SK-N-SH (cell line): ENCODE measurements at regions not wholly inside any gene's neighbourhood (a gene's known extent, or its start where the extent isn't known, plus 50 kb on each side); places are given as distances from the start of the nearest gene placed in this dataset.

Experiments used
- CTCF ChIA-PET: fragments of 300-600, 350-600 bp; formaldehyde crosslinking; extraction: SDS; loops from one replicate; lab custom pipeline; 2021; lab: Yijun Ruan, JAX
- POLR2A ChIA-PET: fragments of 350-600 bp; sonication (Branson Sonifier 250); formaldehyde crosslinking; extraction: SDS; loops from one replicate; lab custom pipeline; 2020; ENCODE audit warnings: antibody characterized with exemption, inconsistent platforms; lab: Yijun Ruan, JAX
- DNase-seq: peaks from one replicate; pipeline ENCODE4 v3.0.0; 2012
- H2AFZ ChIP-seq: fragments of 200-600 bp; sonication (generic); 2 replicates; pipeline ENCODE4 v1.8.1; 2016; ENCODE audit warnings: antibody characterized with exemption, mild to moderate bottlenecking, low read depth
- H3F3A ChIP-seq: fragments of 200-600 bp; sonication (generic); replicated peaks from 2 replicates; pipeline ENCODE3; 2016; ENCODE audit warnings: antibody characterized with exemption, mild to moderate bottlenecking; ENCODE audit not compliant: insufficient read depth
- H3K27ac ChIP-seq, 2 experiments: fragments of 200-500 bp in 1 of 2; fragments of 200-600 bp in 1 of 2; sonication (Bioruptor generic) in 1 of 2; sonication (generic), shearing (Covaris generic) in 1 of 2; 2 replicates each; pipeline versions ENCODE4 v1.5.1 to v1.6.1; 2014 to 2016; ENCODE audit warnings: low read depth in 2 of 2, inconsistent platforms in 1 of 2, low read length in 1 of 2, mild to moderate bottlenecking in 1 of 2, mixed read lengths in 1 of 2
- H3K27me3 ChIP-seq: fragments of 200-600 bp; sonication (generic), shearing (Covaris generic); 2 replicates; pipeline ENCODE4 v1.6.1; 2016; ENCODE audit warnings: mixed run types; ENCODE audit not compliant: insufficient read depth
- H3K36me3 ChIP-seq, 2 experiments: fragments of 200-500 bp in 1 of 2; fragments of 200-600 bp in 1 of 2; sonication (Bioruptor generic) in 1 of 2; sonication (generic) in 1 of 2; replicated peaks in 1 of 2; 2 replicates each; pipeline versions ENCODE3 to v1.5.1; 2014 to 2016; ENCODE audit warnings: low read length in 1 of 2, mild to moderate bottlenecking in 1 of 2; ENCODE audit not compliant: insufficient read depth in 2 of 2, control insufficient read depth in 1 of 2
- H3K4me1 ChIP-seq, 2 experiments: fragments of 200-500 bp in 1 of 2; fragments of 200-600 bp in 1 of 2; sonication (Bioruptor generic) in 1 of 2; sonication (generic), shearing (Covaris generic) in 1 of 2; 2 replicates each; pipeline versions ENCODE4 v1.5.1 to v1.6.1; 2014 to 2016; ENCODE audit warnings: low read depth in 1 of 2, low read length in 1 of 2, mixed run types in 1 of 2; ENCODE audit not compliant: insufficient read depth in 2 of 2, control insufficient read depth in 1 of 2
- H3K4me2 ChIP-seq: fragments of 200-600 bp; sonication (generic), shearing (Covaris generic); 2 replicates; pipeline ENCODE4 v1.6.1; 2017; ENCODE audit warnings: mixed run types
- H3K4me3 ChIP-seq, 2 experiments: fragments of 200-500 bp in 1 of 2; fragments of 200-600 bp in 1 of 2; sonication (Bioruptor generic) in 1 of 2; sonication (generic), shearing (Covaris generic) in 1 of 2; 2 replicates each; pipeline versions ENCODE4 v1.5.1 to v1.8.1; 2014 to 2016; ENCODE audit warnings: low read depth in 2 of 2, inconsistent platforms in 1 of 2, low read length in 1 of 2, mild to moderate bottlenecking in 1 of 2, mixed read lengths in 1 of 2, moderate library complexity in 1 of 2
- H3K79me2 ChIP-seq: fragments of 200-600 bp; sonication (generic); 2 replicates; pipeline ENCODE4 v1.8.1; 2017; ENCODE audit warnings: mild to moderate bottlenecking; ENCODE audit not compliant: insufficient read depth
- H3K9ac ChIP-seq: fragments of 200-600 bp; sonication (generic); 2 replicates; pipeline ENCODE4 v1.6.1; 2017; ENCODE audit warnings: mixed run types
- H3K9me2 ChIP-seq: fragments of 200-600 bp; sonication (generic); 2 replicates; pipeline ENCODE4 v1.6.1; 2017; ENCODE audit warnings: mixed run types
- H3K9me3 ChIP-seq: fragments of 200-600 bp; sonication (generic); 2 replicates; pipeline ENCODE4 v1.6.1; 2017; ENCODE audit warnings: mixed run types, mild to moderate bottlenecking, moderate library complexity
- H4K20me1 ChIP-seq: fragments of 200-600 bp; sonication (generic); 2 replicates; pipeline ENCODE4 v1.6.1; 2017; ENCODE audit warnings: mild to moderate bottlenecking, mixed run types; ENCODE audit not compliant: insufficient read depth
- CHD2 ChIP-seq: fragments of 150-350 bp; IDR thresholded peaks from 2 replicates; pipeline ENCODE4 v1.6.1; 2018; ENCODE audit warnings: low read length; ENCODE audit not compliant: partially characterized antibody
- EP300 ChIP-seq, 2 experiments: IDR thresholded peaks; 2 replicates each; pipeline versions ENCODE4 v1.4.0 to v1.6.1; 2012; ENCODE audit warnings: borderline replicate concordance in 1 of 2, low read depth in 1 of 2, low read length in 1 of 2
- EZH2phosphoT487 ChIP-seq: fragments of 200-600 bp; sonication (generic); IDR thresholded peaks from 2 replicates; pipeline ENCODE4 v1.6.1; 2017; ENCODE audit warnings: low read depth, mixed run types, mild to moderate bottlenecking, antibody characterized with exemption, moderate library complexity, borderline replicate concordance
- FOSL2 ChIP-seq: IDR thresholded peaks from 2 replicates; pipeline ENCODE4 v1.4.0; 2012; ENCODE audit warnings: low read depth, mild to moderate bottlenecking, moderate library complexity, borderline replicate concordance
- FOXJ3 ChIP-seq: sonication (generic); formaldehyde crosslinking; IDR thresholded peaks from 2 replicates; pipeline ENCODE4 v1.5.1; 2020; ENCODE audit warnings: mild to moderate bottlenecking, missing genetic modification reagents
- FOXM1 ChIP-seq: IDR thresholded peaks from 2 replicates; pipeline ENCODE4 v1.4.0; 2012; ENCODE audit warnings: low read depth, mild to moderate bottlenecking
- GATA2 ChIP-seq: sonication (generic); formaldehyde crosslinking; IDR thresholded peaks from 2 replicates; pipeline ENCODE4 v1.5.0; 2020; ENCODE audit warnings: mild to moderate bottlenecking, missing genetic modification reagents
- JUND ChIP-seq: IDR thresholded peaks from 2 replicates; pipeline ENCODE4 v1.4.0; 2012
- MEF2A ChIP-seq: IDR thresholded peaks from 2 replicates; pipeline ENCODE4 v1.4.0; 2012; ENCODE audit warnings: low read depth, borderline replicate concordance
- POLR2AphosphoS5 ChIP-seq: IDR thresholded peaks from 2 replicates; pipeline ENCODE4 v1.6.1; 2012; ENCODE audit warnings: low read depth, low read length
- RCOR1 ChIP-seq: fragments of 150-350 bp; IDR thresholded peaks from 2 replicates; pipeline ENCODE4 v1.6.1; 2017; ENCODE audit warnings: antibody characterized with exemption, low read length
- RXRA ChIP-seq: IDR thresholded peaks from 2 replicates; pipeline ENCODE4 v1.4.0; 2012; ENCODE audit warnings: low read depth, mild to moderate bottlenecking, borderline replicate concordance
- SMC3 ChIP-seq: IDR thresholded peaks from 2 replicates; pipeline ENCODE4 v1.6.1; 2012; ENCODE audit warnings: low read depth, low read length, improper control_type of control experiment
- TAF1 ChIP-seq: IDR thresholded peaks from 2 replicates; pipeline ENCODE4 v1.6.1; 2012; ENCODE audit warnings: low read depth, mild to moderate bottlenecking, low read length, moderate library complexity, borderline replicate concordance
- USF1 ChIP-seq: IDR thresholded peaks from 2 replicates; pipeline ENCODE4 v1.4.0; 2012; ENCODE audit warnings: low read depth, borderline replicate concordance
- WGBS: methylation state at CpG from one replicate; pipeline ENCODE4 v1.1.6; 2017; ENCODE audit warnings: low lambda C conversion rate; 5-methylcytosine and 5-hydroxymethylcytosine counted together
- TF ChIP-seq, protein P1 (sequence below): fragments of 150-350 bp; IDR thresholded peaks from 2 replicates; pipeline ENCODE4 v1.6.1; 2016; ENCODE audit warnings: mild to moderate bottlenecking, low read depth, low read length
- TF ChIP-seq, protein P2 (sequence below): fragments of 200-600 bp; sonication (generic); IDR thresholded peaks from 2 replicates; pipeline ENCODE4 v1.6.1; 2017; ENCODE audit warnings: antibody characterized with exemption, mild to moderate bottlenecking, moderate library complexity

DNA sequence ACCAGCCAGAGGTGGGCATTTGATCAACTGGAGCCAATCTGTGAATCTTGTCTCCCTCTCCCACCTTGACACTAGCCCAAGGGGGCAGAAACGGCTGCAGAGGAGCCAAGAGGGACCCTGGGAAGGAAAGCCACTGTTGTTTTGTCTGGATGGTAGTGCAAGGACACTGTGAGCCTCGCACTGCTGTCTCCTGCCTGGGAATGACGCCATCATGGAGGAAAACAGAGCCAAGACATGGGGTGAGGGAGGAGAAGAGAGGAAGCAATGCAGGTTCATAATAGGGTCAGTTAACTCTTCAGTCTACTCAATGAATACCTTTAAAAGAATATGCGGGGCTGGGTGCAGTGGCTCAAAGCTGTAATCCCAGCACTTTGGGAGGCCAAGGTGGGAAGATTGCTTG, 231.1 kb upstream of the AGAP1 start:
- POLR2A ChIA-PET = no interaction called here
- no peak for TF ChIP-seq POLR2AphosphoS5
- TF ChIP-seq TAF1 = no peak
- no peak for TF ChIP-seq USF1
- no peak for TF ChIP-seq CHD2
- no peak for TF ChIP-seq RXRA
- no peak for TF ChIP-seq GATA2 (CRISPR knock-in tag)
- TF ChIP-seq EZH2phosphoT487 = no peak
- TF ChIP-seq EP300 (IDR thresholded peaks at IDR 0.05; ENCODE audit: borderline replicate concordance in 1 of 2, low read depth in 1 of 2, low read length in 1 of 2) = no peak
- TF ChIP-seq FOXM1 = no peak
- no peak for TF ChIP-seq FOXJ3 (CRISPR knock-in tag)
- TF ChIP-seq RCOR1 = no peak
- TF ChIP-seq, protein P1, sequence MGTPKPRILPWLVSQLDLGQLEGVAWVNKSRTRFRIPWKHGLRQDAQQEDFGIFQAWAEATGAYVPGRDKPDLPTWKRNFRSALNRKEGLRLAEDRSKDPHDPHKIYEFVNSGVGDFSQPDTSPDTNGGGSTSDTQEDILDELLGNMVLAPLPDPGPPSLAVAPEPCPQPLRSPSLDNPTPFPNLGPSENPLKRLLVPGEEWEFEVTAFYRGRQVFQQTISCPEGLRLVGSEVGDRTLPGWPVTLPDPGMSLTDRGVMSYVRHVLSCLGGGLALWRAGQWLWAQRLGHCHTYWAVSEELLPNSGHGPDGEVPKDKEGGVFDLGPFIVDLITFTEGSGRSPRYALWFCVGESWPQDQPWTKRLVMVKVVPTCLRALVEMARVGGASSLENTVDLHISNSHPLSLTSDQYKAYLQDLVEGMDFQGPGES = no peak
- TF ChIP-seq MEF2A = no peak
- TF ChIP-seq, protein P2, sequence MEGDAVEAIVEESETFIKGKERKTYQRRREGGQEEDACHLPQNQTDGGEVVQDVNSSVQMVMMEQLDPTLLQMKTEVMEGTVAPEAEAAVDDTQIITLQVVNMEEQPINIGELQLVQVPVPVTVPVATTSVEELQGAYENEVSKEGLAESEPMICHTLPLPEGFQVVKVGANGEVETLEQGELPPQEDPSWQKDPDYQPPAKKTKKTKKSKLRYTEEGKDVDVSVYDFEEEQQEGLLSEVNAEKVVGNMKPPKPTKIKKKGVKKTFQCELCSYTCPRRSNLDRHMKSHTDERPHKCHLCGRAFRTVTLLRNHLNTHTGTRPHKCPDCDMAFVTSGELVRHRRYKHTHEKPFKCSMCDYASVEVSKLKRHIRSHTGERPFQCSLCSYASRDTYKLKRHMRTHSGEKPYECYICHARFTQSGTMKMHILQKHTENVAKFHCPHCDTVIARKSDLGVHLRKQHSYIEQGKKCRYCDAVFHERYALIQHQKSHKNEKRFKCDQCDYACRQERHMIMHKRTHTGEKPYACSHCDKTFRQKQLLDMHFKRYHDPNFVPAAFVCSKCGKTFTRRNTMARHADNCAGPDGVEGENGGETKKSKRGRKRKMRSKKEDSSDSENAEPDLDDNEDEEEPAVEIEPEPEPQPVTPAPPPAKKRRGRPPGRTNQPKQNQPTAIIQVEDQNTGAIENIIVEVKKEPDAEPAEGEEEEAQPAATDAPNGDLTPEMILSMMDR = no peak
- no peak for TF ChIP-seq FOSL2
- no peak for TF ChIP-seq JUND
- TF ChIP-seq SMC3 = no peak
- TF ChIP-seq, all 33 proteins: peak for 0
- Histone ChIP-seq H2AFZ (no peak overlapping the region), H4K20me1 (no peaks in the 10 kb centered on the region), H3K36me3 (no peaks in the 10 kb centered on the region), H3K79me2 (no peaks in the 10 kb centered on the region), H3K4me2 (no peak overlapping the region), H3K4me1 (peaks cover under 1 to 28% of the 10 kb centered on the region in 2 experiments; a peak in 3 of 4 replicates), H3K9ac (no peak overlapping the region), H3K27me3 (no peaks in the 10 kb centered on the region), H3K4me3 (no peak overlapping the region; a peak in 1 of 4 replicates), H3K9me2 (no peaks in the 10 kb centered on the region), H3F3A (no peaks in the 10 kb centered on the region), H3K9me3 (no peaks in the 10 kb centered on the region), H3K27ac (no peak overlapping the region)
- CTCF ChIA-PET = no interaction called here
- 94% methylated on average over 3 of the region's 4 CpGs for WGBS
- no peak for DNase-seq
